DMS114 treated with DMSO at 0.1 percent for 48 hours (cell line): ENCODE measurements at regions not wholly inside any gene's neighbourhood (a gene's known extent, or its start where the extent isn't known, plus 50 kb on each side); places are given as distances from the start of the nearest gene placed in this dataset.

ENCODE experiments used
- DNase-seq: peaks from one replicate; lab custom pipeline; 2025; ENCODE audit not compliant: unreplicated experiment; lab: John Stamatoyannopoulos, UW

DNA sequence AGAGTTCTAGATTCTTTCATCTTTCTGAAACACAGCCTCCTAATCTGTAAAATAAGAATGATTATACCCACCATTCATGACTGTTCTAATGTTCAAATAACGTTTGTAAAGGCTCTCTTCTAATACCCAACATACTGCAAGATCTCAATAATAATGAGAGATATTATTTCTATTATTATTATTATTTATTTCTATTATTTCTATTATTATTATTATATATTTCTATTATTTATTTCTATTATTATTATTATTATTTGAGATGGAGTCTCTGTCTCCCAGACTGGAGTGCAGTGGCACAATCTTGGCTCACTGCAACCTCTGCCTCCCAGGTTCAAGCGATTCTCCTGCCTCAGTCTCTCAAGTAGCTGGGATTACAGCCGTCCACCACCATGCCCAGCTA lies 395.5 kb downstream of the EFNB2 start:
- DNase-seq: no peak

DNA sequence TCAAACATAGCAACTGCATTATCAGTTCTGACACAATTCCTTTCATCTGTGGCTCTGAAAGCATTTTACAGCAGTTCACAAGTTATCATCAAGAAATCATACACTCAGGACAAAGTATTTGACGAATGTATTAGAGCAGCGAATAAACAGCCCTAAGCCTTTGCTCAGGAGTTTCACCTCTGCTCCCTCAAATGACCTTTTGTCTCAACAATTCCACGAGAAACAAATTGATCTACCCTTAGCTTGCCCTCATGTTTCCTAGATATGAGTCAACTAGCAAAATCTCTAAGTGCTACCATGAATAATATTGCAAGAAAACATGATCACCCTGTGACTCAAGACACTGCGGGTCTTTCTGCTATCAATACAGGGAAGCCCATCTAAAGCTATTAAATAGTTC lies 396.1 kb downstream of the EFNB2 start:
- no peak for DNase-seq

DNA sequence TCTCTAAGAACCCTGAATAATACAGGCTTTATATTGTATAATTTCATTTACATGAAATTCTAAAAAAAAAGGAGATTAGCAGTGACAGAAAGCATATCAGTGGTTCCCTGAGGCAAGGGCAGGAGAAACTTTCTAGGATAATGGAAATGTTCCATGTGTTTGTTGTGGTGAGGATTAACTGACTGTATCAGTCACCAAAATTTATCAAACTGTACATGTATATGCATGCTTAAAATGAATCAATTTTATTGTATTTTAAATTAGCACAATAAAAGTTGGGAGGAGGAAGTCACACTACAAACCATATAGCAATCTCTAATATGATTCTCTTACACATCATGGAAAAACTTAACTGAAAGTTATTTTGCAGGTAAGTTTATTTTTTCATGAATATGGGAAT lies 396.8 kb downstream of the EFNB2 start:
- DNase-seq: no peak

DNA sequence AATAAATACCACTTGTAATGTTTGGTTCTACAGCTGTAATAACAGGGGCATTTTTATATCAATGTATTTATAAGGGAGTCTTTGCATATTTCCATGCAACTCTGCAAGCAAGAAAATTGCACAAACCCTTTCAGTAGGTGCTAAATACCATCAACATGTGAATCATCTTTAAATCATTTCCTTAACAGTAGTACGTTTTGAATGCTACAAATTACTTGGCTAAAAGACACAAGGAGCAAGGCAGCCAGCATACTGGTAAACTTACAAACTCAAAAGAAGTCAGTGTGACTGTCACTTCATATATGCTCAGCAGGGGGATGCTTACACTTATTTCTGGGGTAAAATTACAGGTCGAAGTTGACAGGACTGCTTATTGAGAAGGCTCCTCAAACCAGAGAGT lies 402.4 kb downstream of the EFNB2 start:
- DNase-seq: no peak

DNA sequence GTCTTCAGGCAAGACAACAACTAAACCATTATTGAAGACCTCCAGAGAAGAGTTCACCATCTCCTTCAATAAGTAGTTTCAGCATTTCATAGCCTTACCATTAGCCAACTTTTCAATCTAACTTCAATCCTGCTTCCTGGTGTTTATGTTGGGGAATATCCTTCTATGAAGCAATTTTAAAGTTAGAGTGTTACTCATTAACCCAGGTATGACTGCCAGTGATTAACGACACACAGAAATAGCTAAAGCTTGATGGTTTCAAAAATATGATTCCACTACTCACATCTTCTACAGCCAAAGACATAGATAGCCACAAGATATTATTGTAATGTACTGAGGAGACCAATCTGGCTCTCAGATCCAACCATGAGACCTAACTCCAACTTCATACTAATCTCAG lies 403.2 kb downstream of the EFNB2 start:
- no peak for DNase-seq

DNA sequence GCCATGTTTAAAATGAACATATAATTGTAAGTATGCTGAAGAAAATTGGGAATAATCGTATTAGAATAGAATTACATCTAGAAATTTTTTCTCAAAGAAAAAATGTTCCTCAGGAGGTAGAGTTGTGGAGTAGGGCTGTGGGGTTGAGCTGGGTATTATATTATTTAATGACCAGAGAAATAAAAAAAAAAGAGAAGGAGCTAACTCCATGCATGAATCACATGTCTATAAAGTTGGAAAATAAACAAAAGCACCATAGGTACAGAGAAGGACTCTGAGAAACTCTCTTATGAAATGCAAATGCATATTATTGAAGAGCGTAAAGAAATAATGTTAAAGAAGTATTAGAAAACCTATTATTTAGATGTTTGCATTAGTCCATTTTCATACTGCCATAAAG lies 405.5 kb downstream of the EFNB2 start:
- DNase-seq: no peak

DNA sequence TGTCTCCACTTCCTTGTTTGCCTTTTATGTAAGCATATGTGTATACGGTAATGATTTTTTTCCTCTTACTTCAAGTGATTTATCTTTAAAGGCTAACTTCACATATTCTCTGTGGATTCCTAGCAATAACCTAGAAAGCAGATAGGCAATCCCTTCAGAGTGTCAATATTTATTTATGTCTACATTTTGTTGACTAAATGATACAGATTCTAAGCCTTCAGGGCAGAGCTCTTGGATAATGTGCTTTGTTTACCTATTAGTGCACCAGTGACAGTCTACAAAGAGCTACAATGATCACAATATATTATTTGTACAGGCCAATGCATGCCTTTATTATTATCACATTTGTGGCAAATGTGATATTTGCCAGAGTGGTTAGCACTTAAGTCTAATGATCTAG lies 406.2 kb downstream of the EFNB2 start:
- no peak for DNase-seq

DNA sequence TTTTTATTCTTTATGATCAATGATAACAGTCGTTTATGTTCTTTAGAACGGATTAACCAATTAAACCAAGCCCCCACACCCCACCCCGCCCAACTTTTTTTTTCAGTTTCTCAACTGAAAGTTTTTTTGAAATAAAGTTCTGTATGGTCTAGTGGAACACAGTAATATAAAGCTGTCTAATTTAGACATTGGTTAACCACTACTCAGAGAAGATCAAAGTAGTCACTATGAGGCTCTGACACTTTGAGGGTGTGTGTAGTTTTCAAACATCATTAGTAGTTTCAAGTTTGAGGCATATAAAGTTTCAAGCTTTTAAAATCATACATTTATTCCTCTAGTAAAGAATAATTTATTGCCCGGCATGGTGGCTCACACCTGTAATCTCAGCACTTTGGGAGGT lies 413.2 kb downstream of the EFNB2 start:
- no peak for DNase-seq

DNA sequence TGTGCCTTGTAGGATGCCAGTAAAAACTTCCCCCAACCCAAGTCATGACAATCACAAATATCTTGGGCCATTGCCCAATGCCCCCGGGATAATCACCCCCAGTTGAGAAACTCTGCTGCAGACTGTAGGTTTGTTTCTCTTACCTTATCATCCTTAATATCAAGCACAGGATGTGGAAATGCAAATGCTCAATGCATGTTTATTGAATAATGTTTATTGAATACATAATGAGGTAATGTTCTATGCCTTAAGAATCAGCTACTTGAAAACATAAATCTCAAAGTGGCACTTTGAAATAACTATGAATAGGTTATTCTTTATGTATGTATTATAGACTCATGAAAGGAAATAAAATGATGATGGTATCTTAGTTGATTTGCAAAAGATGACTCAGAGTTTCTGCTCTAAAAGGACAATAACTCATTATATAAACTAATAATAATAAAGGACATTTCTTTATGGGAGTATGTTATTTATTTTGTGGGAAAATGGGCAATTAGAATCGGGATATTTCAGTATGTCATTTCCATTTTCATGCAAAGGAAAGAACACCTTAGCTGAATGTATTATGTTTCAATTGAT lies 414.2 kb downstream of the EFNB2 start:
- DNase-seq: no peak

DNA sequence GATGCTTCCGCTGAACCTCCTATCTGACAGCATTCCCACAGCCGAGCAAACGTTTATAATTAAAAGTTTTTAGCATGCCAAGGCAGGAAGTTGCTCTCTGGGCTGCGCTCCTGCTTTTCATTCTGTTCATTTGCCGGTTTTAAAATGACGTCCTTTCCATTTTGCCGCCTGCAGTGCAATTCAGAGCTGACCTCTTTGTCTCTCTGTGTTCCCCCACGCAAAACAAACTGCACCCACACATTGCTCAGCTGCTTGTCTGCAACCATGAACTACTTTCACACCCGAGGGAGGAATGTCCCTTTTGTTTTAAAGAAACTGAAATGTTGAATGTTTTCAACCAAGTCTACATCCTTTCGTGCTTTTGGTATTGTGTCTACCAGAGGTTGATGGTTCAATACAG lies 416.5 kb downstream of the EFNB2 start:
- DNase-seq: no peak

DNA sequence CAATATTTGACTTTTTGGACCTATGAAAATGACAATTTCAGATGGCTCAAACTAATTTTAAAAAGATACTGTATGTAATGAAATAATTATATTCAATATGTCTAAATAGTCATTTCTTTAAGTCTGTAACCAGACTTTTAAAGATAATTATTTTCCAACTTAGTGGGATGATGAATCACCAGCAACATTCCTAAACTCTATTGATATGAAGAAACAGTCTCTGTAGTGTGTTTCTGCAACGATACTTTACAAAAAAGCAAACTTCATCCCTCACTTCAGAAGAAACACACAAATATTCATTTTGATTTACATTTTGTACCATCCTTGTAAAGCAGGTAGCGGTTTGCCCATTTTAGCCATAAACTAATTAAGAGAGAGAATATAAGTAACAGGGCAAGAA lies 417.4 kb downstream of the EFNB2 start:
- DNase-seq: no peak

DNA sequence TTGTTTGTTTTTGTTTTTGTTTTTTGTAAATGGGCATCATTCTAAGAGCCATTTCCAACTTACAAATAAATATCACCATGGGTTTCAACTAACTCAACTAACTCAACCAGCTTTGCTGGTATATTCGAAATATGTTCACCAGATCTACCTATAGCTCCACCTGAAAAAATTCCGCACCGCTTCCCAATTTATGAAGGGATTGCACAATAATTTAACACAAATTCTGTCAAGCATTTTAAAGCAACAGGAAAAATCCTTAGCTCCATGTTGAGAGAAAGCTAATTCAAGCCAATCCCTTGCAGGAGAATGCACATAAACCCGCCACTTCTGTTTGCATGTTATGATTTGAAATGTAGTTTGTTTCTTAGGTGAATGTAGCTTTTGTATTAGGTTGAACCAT lies 417.8 kb downstream of the EFNB2 start:
- no peak for DNase-seq

DNA sequence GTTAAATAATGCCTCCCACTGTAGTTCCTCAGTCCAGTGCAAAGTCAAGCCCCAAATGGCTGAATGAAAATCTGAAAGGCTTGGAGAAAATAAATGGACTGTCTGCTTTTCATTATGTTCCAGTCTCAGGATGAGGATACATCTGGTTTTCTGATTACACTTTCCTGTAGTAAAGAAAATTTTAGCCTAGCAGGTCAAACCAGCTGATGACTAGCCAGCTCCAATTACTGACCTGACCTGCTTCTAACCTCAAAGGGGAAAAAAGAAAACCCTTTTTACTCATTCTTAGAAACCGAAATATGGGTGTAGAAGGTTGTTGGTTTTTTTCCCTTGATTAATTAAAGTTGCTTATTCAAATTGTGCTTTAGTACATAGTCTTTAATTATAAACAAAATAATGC lies 418.4 kb downstream of the EFNB2 start:
- no peak for DNase-seq

DNA sequence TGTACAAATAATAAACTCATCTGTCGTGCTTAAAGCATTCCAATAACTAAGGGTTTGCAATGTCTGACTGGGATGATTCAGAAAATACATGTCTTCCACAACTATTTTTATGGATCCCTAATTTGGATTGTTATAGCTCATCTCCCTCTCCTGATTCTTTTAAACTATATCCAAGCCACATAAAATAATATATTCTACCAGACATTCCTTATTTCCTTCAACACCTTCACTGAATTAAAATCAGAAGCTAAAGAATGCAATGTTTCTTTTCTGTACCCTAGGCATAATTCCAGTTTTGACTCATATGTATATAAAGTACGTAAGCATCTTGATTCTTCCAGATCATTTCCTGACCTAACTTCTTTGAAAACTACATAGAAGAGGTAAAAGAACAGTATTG lies 420.4 kb downstream of the EFNB2 start:
- DNase-seq: no peak

DNA sequence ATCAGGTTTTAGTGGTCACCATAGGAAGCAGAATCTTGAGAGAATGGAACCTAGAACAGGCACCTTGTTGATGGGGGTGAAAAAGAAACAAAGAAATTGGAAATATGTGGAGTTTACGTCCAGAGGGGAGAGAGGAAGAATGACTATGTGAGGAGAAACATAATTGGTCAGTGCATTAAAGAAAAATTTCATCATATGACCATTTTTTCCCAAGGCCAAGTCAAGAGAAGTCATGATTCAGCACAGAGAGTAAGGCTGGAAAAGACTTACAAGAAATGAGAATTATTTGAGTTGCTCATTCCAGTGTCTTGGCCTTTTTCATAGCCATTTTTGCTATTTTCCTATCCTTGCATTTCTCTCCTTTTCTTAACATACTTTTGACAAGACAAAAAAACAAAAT lies 421.7 kb downstream of the EFNB2 start:
- no peak for DNase-seq

DNA sequence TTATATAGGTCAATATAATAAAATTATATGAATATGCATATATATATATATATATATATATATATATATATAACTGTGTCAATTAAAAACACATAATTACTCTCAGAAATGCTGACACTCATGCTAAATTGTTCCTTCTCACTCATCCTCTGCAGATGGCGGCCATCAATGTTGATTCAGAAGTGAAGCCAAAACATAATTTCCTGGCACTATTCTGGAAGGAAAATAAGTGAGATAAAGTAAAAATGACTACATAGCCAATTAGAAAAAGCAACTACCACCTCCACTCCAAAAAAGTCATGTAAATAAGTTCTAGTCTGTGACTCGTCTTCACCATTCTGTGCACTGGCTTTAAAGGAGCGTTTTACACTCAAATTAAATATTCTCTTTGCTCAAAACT lies 423.3 kb downstream of the EFNB2 start:
- DNase-seq: no peak

DNA sequence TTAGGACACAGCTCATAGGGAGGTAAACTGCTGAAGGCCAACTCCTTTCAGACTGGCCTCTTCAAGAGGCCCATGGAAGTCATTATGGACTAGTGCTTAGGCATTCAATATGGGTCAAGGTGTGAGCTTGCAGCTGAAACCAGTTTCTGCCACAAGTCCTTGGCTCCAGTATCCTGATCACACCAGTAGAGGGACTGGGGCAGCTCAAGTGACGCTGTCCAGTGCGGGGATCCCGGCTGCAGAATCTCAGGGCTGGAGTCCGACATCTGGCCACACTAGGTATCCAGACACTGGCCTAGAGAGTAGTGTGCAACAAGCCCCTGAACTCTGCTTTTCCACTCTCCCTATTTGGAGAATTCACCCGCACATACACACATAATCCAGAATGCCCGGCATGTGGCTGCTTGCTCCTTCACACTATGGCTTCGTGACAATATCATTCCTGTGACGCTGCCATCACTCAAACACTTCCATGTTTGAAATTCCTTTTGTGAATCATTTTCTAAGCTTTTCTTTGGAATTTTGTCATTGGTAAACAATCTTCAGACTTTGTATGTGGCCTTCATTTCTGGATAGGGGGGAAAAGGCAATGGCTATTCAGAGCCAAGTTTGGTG lies 425.1 kb downstream of the EFNB2 start:
- DNase-seq: no peak

DNA sequence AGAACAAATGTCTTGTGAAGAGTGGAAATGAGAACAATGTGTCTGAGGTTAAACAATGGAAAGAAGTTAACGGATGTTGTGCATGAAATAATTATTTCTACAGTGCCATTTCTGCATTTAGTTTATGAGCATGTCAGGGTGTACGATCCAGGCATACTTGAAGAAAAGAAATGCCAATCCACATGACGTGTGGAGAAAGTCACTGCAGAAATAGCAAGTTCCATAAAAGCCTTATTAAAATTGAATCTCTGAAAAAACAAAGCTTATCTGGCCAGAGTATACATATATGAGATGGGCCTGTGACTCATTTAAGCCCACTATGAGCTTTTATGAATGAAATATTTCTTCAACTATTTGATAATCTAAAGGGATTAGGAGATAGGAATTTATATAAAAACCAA lies 426.1 kb downstream of the EFNB2 start:
- no peak for DNase-seq

DNA sequence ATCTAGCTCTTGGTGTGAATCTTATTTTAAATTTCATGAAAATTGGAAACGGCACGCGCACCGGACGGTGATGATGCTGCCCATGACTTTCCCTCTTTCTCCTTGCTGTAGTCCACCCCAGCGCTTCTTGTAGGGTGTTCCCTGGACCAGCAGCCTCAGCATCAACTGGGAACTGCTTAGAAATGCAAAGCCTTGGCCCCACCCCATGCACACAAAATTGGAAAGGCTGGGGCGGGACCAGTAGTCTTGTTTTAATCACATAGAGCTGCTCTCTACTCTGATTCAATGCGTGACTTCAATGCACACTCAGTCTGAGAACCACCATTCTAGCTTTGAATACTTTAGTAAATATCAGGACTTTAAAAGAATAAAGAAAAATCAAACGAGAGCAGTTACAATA lies 427.1 kb downstream of the EFNB2 start:
- DNase-seq: no peak

DNA sequence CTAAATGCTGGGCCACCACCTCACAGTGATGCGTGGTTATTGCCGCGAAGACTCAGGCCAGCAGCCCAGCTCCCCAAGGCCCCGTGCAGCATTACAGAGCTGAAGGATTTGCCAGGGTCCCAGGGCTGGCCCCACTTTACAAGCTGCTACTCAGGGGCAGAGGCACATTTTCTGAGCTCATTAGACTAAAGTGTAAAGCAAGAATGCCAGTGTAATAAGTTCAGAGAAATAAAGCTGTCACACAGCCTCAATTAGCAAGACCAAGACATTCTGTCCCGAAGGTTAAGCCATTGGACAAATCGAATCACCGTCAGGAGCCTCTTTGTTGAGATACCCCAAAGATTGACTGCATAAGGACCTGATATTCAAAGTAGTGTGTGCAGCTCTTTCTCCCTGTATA lies 428.4 kb downstream of the EFNB2 start:
- no peak for DNase-seq

DNA sequence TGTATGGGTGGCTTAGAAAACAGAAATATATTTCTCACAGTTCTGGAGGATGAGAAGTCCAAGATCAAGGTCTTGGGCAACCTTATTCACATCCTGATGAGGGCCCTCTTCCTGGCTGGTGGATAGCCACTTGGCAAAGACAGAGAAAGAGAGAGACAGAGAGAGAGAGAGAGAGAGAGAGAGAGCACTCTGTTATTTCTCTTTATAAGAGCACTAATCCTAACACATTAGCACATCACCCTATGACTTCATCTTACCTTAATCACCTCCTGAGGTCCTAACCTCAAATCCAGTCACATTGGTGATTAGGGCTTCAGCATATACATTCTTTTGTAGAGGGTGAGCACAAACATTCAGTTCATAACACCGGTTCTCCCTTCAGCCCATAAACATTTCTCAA lies 430.3 kb downstream of the EFNB2 start:
- no peak for DNase-seq

DNA sequence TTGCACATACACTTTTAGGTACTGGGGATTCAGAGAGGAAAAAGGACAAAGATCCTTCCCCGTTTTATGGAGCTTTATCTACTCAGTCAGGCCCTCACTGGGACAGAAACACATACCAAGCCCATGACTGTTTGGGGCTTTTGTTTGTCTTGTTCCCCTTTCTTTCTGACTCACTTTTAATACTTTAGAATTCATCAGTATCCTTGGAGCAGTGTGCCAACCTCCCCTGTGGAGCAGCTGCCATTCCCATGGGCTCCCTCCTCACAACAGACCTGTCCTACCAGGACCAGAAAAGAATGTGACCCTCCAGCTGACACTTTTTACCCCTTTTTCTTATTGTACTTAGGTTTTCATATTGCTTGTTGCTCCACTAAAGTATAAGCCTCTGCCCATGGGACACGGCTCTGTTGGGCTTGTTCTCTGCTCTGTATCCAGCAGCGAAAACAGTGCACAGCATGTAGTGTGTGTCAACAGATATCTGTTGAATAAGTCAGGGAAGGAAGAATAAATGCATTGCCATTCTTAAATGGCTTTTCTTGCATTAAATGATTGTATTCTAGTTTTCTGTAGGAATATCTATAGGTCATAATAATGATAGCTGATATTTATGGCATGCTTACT lies 431.1 kb downstream of the EFNB2 start:
- no peak for DNase-seq

DNA sequence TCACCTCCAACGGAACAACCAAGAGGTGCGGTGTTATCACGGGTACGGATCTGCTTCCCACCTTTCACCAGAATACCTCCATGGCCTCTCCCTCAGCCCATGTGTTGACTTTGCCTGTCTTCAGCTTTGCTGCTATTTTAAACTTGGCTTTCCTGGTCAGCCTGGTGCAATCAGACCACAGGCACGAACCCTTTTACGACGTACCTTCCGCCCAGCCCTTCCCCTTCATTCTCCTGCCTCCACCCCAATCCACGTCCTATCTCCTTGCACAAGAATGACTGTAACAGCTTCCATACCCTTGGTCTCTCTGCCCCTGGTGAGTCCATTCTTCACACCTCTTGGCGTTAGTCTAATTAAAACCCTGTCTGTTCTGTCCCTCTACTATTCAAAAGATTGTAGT lies 431.7 kb downstream of the EFNB2 start:
- no peak for DNase-seq
